HL-60 (cell line): ENCODE measurements at regions not wholly inside any gene's neighbourhood (a gene's known extent, or its start where the extent isn't known, plus 50 kb on each side); places are given as distances from the start of the nearest gene placed in this dataset.

Experiments
- DNase-seq, 2 experiments: peaks; one replicate each; pipeline ENCODE4 v3.0.0-alpha.2; 2010 to 2020; ENCODE audit warnings: low read depth in 1 of 2, low spot score in 1 of 2
- H3K27ac ChIP-seq: fragments of 250-450 bp; sonication (Bioruptor Pico); replicated peaks from 2 replicates; pipeline ENCODE4 v1.5.1; 2020; ENCODE audit warnings: mild to moderate bottlenecking, moderate library complexity
- H3K27me3 ChIP-seq: fragments of 250-450 bp; sonication (Bioruptor Pico); 2 replicates; pipeline ENCODE4 v1.5.1; 2021; ENCODE audit warnings: mild to moderate bottlenecking, moderate library complexity; ENCODE audit not compliant: insufficient read depth, poor library complexity, severe bottlenecking
- H3K4me3 ChIP-seq: replicated peaks from 2 replicates; pipeline ENCODE4 v1.5.1; 2011; ENCODE audit warnings: mild to moderate bottlenecking, control low read depth, low read length; ENCODE audit not compliant: insufficient read depth
- GABPA ChIP-seq: IDR thresholded peaks from 2 replicates; pipeline ENCODE4 v1.6.1; 2012; ENCODE audit warnings: low read depth
- POLR2AphosphoS5 ChIP-seq: IDR thresholded peaks from 2 replicates; pipeline ENCODE4 v1.6.1; 2012; ENCODE audit warnings: low read depth
- SPI1 ChIP-seq: IDR thresholded peaks from 2 replicates; pipeline ENCODE4 v1.6.1; 2012; ENCODE audit warnings: low read depth, mild to moderate bottlenecking, borderline replicate concordance
- TF ChIP-seq, protein P1 (sequence below): IDR thresholded peaks from one replicate; pipeline ENCODE4 v1.5.1; 2011; ENCODE audit warnings: low read length, control low read depth, inconsistent platforms; ENCODE audit not compliant: insufficient read depth
- TF ChIP-seq, protein P2 (sequence below): IDR thresholded peaks from 2 replicates; pipeline ENCODE4 v1.6.1; 2012; ENCODE audit warnings: low read depth; ENCODE audit not compliant: insufficient replicate concordance

DNA sequence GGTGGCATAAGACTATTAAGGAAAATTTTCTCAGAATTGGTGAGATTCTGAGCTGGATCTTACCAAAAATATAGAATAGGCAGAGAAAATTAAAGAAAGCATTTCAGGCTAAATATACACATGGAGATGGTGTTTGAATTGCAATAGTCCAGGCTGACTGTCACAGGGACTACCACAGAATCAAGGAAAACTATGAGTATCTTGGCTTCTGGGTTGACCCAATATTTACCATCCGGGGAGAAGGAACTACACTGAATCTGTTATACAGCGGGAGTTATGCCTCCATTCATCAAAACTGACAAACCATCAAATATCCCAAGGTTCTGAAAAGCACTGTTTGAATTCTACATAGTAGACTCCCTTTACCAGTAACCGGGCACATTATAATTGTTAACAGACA is 102.2 kb downstream of the TUSC7 start:
- no peak overlapping the region for H3K4me3 ChIP-seq
- no peaks in the 10 kb centered on the region for H3K27me3 ChIP-seq
- DNase-seq: no peak
- no peak overlapping the region for H3K27ac ChIP-seq
- TF ChIP-seq, protein P1, sequence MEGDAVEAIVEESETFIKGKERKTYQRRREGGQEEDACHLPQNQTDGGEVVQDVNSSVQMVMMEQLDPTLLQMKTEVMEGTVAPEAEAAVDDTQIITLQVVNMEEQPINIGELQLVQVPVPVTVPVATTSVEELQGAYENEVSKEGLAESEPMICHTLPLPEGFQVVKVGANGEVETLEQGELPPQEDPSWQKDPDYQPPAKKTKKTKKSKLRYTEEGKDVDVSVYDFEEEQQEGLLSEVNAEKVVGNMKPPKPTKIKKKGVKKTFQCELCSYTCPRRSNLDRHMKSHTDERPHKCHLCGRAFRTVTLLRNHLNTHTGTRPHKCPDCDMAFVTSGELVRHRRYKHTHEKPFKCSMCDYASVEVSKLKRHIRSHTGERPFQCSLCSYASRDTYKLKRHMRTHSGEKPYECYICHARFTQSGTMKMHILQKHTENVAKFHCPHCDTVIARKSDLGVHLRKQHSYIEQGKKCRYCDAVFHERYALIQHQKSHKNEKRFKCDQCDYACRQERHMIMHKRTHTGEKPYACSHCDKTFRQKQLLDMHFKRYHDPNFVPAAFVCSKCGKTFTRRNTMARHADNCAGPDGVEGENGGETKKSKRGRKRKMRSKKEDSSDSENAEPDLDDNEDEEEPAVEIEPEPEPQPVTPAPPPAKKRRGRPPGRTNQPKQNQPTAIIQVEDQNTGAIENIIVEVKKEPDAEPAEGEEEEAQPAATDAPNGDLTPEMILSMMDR: no peak
- no peak for TF ChIP-seq POLR2AphosphoS5
- TF ChIP-seq, protein P2, sequence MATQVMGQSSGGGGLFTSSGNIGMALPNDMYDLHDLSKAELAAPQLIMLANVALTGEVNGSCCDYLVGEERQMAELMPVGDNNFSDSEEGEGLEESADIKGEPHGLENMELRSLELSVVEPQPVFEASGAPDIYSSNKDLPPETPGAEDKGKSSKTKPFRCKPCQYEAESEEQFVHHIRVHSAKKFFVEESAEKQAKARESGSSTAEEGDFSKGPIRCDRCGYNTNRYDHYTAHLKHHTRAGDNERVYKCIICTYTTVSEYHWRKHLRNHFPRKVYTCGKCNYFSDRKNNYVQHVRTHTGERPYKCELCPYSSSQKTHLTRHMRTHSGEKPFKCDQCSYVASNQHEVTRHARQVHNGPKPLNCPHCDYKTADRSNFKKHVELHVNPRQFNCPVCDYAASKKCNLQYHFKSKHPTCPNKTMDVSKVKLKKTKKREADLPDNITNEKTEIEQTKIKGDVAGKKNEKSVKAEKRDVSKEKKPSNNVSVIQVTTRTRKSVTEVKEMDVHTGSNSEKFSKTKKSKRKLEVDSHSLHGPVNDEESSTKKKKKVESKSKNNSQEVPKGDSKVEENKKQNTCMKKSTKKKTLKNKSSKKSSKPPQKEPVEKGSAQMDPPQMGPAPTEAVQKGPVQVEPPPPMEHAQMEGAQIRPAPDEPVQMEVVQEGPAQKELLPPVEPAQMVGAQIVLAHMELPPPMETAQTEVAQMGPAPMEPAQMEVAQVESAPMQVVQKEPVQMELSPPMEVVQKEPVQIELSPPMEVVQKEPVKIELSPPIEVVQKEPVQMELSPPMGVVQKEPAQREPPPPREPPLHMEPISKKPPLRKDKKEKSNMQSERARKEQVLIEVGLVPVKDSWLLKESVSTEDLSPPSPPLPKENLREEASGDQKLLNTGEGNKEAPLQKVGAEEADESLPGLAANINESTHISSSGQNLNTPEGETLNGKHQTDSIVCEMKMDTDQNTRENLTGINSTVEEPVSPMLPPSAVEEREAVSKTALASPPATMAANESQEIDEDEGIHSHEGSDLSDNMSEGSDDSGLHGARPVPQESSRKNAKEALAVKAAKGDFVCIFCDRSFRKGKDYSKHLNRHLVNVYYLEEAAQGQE: no peak
- TF ChIP-seq SPI1: no peak
- no peak for TF ChIP-seq GABPA

DNA sequence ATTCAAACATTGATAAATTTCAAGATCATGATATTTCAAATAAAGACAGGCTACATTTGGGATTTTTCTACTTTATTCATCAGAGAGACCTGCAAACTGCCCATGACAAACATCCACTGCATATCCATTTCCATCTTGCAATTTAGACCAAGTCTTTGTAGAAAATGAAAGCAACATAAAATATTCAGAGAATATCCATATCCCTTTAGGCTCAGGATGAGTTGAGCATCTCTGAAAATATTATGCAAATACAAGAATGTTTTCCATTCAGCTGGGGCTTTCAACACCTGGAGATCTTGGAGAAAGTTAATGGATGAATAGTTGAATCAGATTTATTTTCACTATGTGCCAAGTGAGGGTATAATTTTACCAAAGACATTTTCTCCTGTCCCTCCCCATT is 103.4 kb downstream of the TUSC7 start:
- Histone ChIP-seq H3K27me3 (no peaks in the 10 kb centered on the region), H3K4me3 (no peak overlapping the region), H3K27ac (no peak overlapping the region)
- TF ChIP-seq GABPA (no peak), POLR2AphosphoS5 (no peak), SPI1 (no peak)
- TF ChIP-seq, protein P1: no peak
- TF ChIP-seq, protein P2: no peak
- DNase-seq: no peak

DNA sequence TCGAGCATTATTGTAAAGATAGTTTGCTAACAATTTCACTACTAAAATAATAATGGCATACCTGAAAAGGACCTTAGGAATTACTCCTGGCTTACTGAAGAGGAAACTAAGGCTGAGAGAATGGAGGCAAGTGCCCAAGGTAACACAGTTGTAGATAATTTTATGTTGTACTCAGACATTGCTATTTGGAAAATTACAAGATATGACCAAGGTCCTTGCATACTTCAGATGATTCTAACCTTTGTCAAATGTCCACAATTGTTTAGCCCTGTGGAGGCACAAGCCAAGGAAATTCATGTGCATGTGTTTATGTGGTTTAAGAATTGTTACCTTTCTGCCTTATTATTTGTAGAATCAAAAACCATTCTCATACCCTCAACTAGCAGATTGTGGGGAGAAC is 105.7 kb downstream of the TUSC7 start:
- no peak for TF ChIP-seq SPI1
- TF ChIP-seq GABPA: no peak
- TF ChIP-seq, protein P1: no peak
- TF ChIP-seq, protein P2: no peak
- TF ChIP-seq POLR2AphosphoS5: no peak
- H3K27me3 ChIP-seq: no peaks in the 10 kb centered on the region
- H3K27ac ChIP-seq: no peak overlapping the region
- H3K4me3 ChIP-seq: no peak overlapping the region
- no peak for DNase-seq
